Hepatocyte (in vitro differentiated cells): ENCODE measurements at regions not wholly inside any gene's neighbourhood (a gene's known extent, or its start where the extent isn't known, plus 50 kb on each side); places are given as distances from the start of the nearest gene placed in this dataset.

Source experiments
- EZH2 ChIP-seq: fragments of 200-600 bp; sonication (generic); IDR thresholded peaks from 2 replicates; pipeline ENCODE4 v1.6.1; 2016; ENCODE audit warnings: antibody characterized with exemption, mild to moderate bottlenecking, borderline replicate concordance
- TF ChIP-seq, protein P1 (sequence below): fragments of 200-600 bp; sonication (generic); IDR thresholded peaks from 2 replicates; pipeline ENCODE4 v1.5.1; 2016; ENCODE audit warnings: antibody characterized with exemption, mild to moderate bottlenecking; ENCODE audit not compliant: poor library complexity

DNA sequence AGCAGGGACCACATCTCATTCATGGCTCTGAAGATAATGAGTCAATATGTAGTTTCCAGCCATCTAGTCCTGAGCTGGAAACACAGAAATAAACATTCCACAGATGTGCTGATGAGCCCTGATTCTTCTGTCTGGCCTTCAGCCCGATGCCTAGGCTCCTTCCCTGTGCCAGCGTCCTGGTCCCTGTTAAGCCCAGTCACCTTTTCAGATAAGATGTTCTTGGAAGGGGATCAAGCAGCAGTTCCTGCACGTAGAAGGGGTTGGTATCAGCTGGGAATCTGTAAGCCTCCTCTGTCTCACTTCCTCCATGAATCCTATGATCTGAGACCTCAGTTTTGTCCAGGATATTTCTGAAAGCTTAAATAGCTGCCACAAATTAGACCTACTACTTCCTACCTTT is 149.3 kb downstream of the TTC32 start:
- TF ChIP-seq, protein P1, sequence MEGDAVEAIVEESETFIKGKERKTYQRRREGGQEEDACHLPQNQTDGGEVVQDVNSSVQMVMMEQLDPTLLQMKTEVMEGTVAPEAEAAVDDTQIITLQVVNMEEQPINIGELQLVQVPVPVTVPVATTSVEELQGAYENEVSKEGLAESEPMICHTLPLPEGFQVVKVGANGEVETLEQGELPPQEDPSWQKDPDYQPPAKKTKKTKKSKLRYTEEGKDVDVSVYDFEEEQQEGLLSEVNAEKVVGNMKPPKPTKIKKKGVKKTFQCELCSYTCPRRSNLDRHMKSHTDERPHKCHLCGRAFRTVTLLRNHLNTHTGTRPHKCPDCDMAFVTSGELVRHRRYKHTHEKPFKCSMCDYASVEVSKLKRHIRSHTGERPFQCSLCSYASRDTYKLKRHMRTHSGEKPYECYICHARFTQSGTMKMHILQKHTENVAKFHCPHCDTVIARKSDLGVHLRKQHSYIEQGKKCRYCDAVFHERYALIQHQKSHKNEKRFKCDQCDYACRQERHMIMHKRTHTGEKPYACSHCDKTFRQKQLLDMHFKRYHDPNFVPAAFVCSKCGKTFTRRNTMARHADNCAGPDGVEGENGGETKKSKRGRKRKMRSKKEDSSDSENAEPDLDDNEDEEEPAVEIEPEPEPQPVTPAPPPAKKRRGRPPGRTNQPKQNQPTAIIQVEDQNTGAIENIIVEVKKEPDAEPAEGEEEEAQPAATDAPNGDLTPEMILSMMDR: no peak
- no peak for TF ChIP-seq EZH2
